Sigmoid colon (tissue), 6 donors: ENCODE measurements at regions not wholly inside any gene's neighbourhood (a gene's known extent, or its start where the extent isn't known, plus 50 kb on each side); places are given as distances from the start of the nearest gene placed in this dataset.

Experiments used
- DNase-seq: peaks from one replicate; pipeline ENCODE4 v3.0.0-alpha.2; 2019
- H3K27ac ChIP-seq, 4 donors: fragments of 200-600 bp; sonication (generic); one replicate each; pipeline ENCODE4 v1.5.1; 2016 to 2019; ENCODE audit warnings: mild to moderate bottlenecking in 1 of 4
- H3K27me3 ChIP-seq, 3 donors: fragments of 200-600 bp; sonication (generic); one replicate each; pipeline ENCODE4 v1.5.1; 2019; ENCODE audit warnings: mild to moderate bottlenecking in 1 of 3
- H3K36me3 ChIP-seq, 4 donors: fragments of 200-600 bp; sonication (generic); one replicate each; pipeline ENCODE4 v1.5.1; 2016 to 2019
- H3K4me1 ChIP-seq, 4 donors: fragments of 200-600 bp; sonication (generic); one replicate each; pipeline ENCODE4 v1.5.1; 2017 to 2019
- H3K4me3 ChIP-seq, 4 donors: fragments of 200-600 bp; sonication (generic); one replicate each; pipeline ENCODE4 v1.5.1; 2017 to 2019; ENCODE audit warnings: mild to moderate bottlenecking in 2 of 4, moderate library complexity in 1 of 4
- H3K9me3 ChIP-seq, 4 donors: fragments of 200-600 bp in 3 of 4; sonication (generic) in 3 of 4; one replicate each; pipeline versions ENCODE4 v1.5.1 to v1.6.1; 2013 to 2019
- CTCF ChIP-seq, 4 experiments: fragments of 450-650 bp in 3 of 4; fragments of 200-600 bp in 1 of 4; IDR thresholded peaks; one replicate each; pipeline ENCODE4 v1.5.1; 2016 to 2019; ENCODE audit warnings: antibody characterized with exemption in 4 of 4, mild to moderate bottlenecking in 3 of 4, moderate library complexity in 2 of 4
- EP300 ChIP-seq, 4 donors: sonication (generic); formaldehyde crosslinking; IDR thresholded peaks; one replicate each; pipeline ENCODE4 v1.6.1; 2017; ENCODE audit warnings: antibody characterized with exemption in 4 of 4
- POLR2A ChIP-seq, 2 donors: fragments of 450-650 bp; IDR thresholded peaks; one replicate each; pipeline ENCODE4 v1.6.1; 2016; ENCODE audit warnings: antibody characterized with exemption in 2 of 2, mild to moderate bottlenecking in 2 of 2, moderate library complexity in 2 of 2
- POLR2AphosphoS5 ChIP-seq, 4 donors: sonication (generic); formaldehyde crosslinking; IDR thresholded peaks; one replicate each; pipeline ENCODE4 v1.6.1; 2017; ENCODE audit warnings: antibody characterized with exemption in 4 of 4
- WGBS, 2 donors: extraction: QIAGEN DNeasy Blood & Tissue Kit; methylation state at CpG; one replicate each; pipeline ENCODE4 v1.1.7; 2013; 5-methylcytosine and 5-hydroxymethylcytosine counted together
- intact Hi-C: fragments of 100-400 bp; cut with DNase I; formaldehyde crosslinking; loops from one replicate; pipeline ENCODE4 v1.15.1; 2023
- donor health status: healthy with polysubstance abuse.
- donor health status: healthy.

- H3K27me3 ChIP-seq, result no peaks in the 10 kb centered on the region
- intact Hi-C loops, result no loop called here
- H3K4me1 ChIP-seq, result no peaks in the 10 kb centered on the region
- no peak for TF ChIP-seq CTCF (IDR thresholded peaks at IDR 0.05)
- DNase-seq, result no peak
- no peak overlapping the region for H3K27ac ChIP-seq
- 95 to 97% methylated on average over 1 of the region's 1 CpG for WGBS, 2 donors
- H3K4me3 ChIP-seq, result no peak overlapping the region
- no peaks in the 10 kb centered on the region for H3K36me3 ChIP-seq
- H3K9me3 ChIP-seq, result no peaks in the 10 kb centered on the region
Observed at GRCh38 chr4:82215039-82215438, 158.8 kb downstream of the HNRNPD start.

GRCh38 chr4:82213485-82214417 is 160.0 kb downstream of the HNRNPD start:
- no peak overlapping the region for H3K4me3 ChIP-seq
- no peaks in the 10 kb centered on the region for H3K4me1 ChIP-seq
- no peak for TF ChIP-seq EP300 (IDR thresholded peaks at IDR 0.05)
- no peak for TF ChIP-seq POLR2AphosphoS5 (IDR thresholded peaks at IDR 0.05)
- TF ChIP-seq CTCF (IDR thresholded peaks at IDR 0.05), result no peak
- TF ChIP-seq POLR2A (IDR thresholded peaks at IDR 0.05), result no peak
- intact Hi-C loops, result no loop called here
- H3K36me3 ChIP-seq, result no peaks in the 10 kb centered on the region
- no peak for DNase-seq
- no peaks in the 10 kb centered on the region for H3K9me3 ChIP-seq
- 49 to 73% methylated on average over 5 of the region's 5 CpGs for WGBS, 2 donors
- H3K27ac ChIP-seq, result no peak overlapping the region
- no peaks in the 10 kb centered on the region for H3K27me3 ChIP-seq

DNA sequence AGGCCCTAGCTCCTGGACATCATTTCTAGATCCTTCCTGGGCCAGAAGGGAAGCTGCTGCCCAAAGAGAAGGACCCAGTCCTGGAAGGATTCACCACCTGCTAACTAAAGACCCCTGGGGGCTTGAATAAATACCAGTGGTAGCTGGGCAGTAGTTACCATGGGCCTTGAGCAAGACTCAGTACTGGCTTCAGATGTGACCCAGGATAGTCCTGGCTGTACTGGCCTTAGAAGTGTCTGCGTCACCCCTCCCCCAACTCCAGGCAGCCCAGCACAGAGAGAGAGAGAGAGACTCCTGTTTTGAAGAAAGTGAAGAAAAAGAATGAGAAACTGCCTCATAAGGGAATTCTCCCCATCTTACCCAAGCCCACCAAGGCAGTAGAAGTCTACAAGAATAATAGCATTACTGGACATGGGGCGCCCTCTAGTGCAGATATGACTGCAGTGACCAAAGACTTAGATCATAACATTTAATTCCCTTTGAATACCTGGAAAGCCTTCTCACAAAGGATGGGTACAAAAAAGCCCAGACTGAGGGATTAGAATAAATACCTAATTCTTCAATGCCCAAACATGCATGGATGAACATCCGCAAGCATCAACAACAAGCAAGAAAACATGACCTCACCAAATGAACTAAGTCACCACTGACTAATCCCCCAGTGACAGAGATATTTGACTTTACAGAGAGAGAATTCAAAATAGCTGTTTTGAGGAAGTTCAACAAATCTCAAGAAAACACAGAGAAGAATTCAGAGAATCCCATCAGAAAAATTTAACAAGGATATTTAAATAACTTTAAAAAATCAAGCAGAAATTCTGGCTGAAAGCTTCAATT is 171.8 kb downstream of the HNRNPD start:
- Histone ChIP-seq H3K9me3 (peaks cover 0 to 2% (median 0%) of the 10 kb centered on the region in 4 donors), H3K27ac (no peak overlapping the region), H3K27me3 (no peaks in the 10 kb centered on the region), H3K36me3 (no peaks in the 10 kb centered on the region), H3K4me3 (no peak overlapping the region), H3K4me1 (no peaks in the 10 kb centered on the region)
- WGBS, 2 donors, result 65 to 67% methylated on average over 3 of the region's 3 CpGs
- intact Hi-C loops, result no loop called here
- TF ChIP-seq CTCF (IDR thresholded peaks at IDR 0.05) (peak in 1 of 4 experiments; percentile 20), EP300 (IDR thresholded peaks at IDR 0.05) (no peak), POLR2AphosphoS5 (IDR thresholded peaks at IDR 0.05) (no peak)
- no peak for DNase-seq

DNA sequence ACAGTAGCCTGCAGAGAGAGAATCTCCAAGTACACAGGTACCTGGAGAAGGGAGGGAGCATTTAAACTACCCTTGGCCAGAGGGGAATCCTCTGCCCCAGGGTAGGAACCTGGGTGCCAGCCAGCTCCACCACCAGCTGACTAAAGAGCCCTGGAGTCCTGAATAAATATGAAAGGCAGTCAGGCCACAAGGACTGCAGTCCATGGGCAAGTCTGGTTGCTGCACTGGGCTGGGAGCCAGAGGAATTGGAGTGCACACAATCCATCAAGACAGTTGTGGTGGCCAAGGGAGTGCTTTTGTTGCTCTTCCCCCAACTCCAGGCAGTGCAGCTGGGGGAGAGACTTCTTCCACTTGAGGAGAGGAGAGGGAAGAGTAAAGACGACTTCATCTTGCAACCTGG is 172.5 kb downstream of the HNRNPD start:
- TF ChIP-seq POLR2A (IDR thresholded peaks at IDR 0.05) (no peak), CTCF (IDR thresholded peaks at IDR 0.05) (no peak), POLR2AphosphoS5 (IDR thresholded peaks at IDR 0.05) (no peak), EP300 (IDR thresholded peaks at IDR 0.05) (no peak)
- Histone ChIP-seq H3K27me3 (no peaks in the 10 kb centered on the region), H3K27ac (no peak overlapping the region), H3K4me1 (no peaks in the 10 kb centered on the region), H3K9me3 (peaks cover 0 to 1% (median 0%) of the 10 kb centered on the region in 4 donors), H3K36me3 (no peaks in the 10 kb centered on the region), H3K4me3 (no peak overlapping the region)
- DNase-seq, result no peak
- 79 to 95% methylated on average over 1 of the region's 1 CpG for WGBS, 2 donors
- intact Hi-C loops, result no loop called here
